SK-N-SH (cell line): ENCODE measurements at regions not wholly inside any gene's neighbourhood (a gene's known extent, or its start where the extent isn't known, plus 50 kb on each side); places are given as distances from the start of the nearest gene placed in this dataset.

Experiments
- EP300 ChIP-seq, 2 experiments: IDR thresholded peaks; 2 replicates each; pipeline versions ENCODE4 v1.4.0 to v1.6.1; 2012; ENCODE audit warnings: borderline replicate concordance in 1 of 2, low read depth in 1 of 2, low read length in 1 of 2
- FOSL2 ChIP-seq: IDR thresholded peaks from 2 replicates; pipeline ENCODE4 v1.4.0; 2012; ENCODE audit warnings: low read depth, mild to moderate bottlenecking, moderate library complexity, borderline replicate concordance
- GABPA ChIP-seq: IDR thresholded peaks from 2 replicates; pipeline ENCODE4 v1.4.0; 2012; ENCODE audit warnings: low read depth, mild to moderate bottlenecking
- MEF2A ChIP-seq: IDR thresholded peaks from 2 replicates; pipeline ENCODE4 v1.4.0; 2012; ENCODE audit warnings: low read depth, borderline replicate concordance
- NRF1 ChIP-seq: IDR thresholded peaks from 2 replicates; pipeline ENCODE4 v1.6.1; 2012; ENCODE audit warnings: low read depth, mild to moderate bottlenecking, low read length
- POLR2AphosphoS5 ChIP-seq: IDR thresholded peaks from 2 replicates; pipeline ENCODE4 v1.6.1; 2012; ENCODE audit warnings: low read depth, low read length
- RAD21 ChIP-seq: IDR thresholded peaks from 2 replicates; pipeline ENCODE4 v1.6.1; 2012; ENCODE audit warnings: mild to moderate bottlenecking, low read length
- RFX5 ChIP-seq: IDR thresholded peaks from 2 replicates; pipeline ENCODE4 v1.6.1; 2012; ENCODE audit warnings: mild to moderate bottlenecking, improper control_type of control experiment, low read length
- TF ChIP-seq, protein P1 (sequence below): fragments of 150-350 bp; IDR thresholded peaks from 2 replicates; pipeline ENCODE4 v1.6.1; 2017; ENCODE audit warnings: antibody characterized with exemption, low read length, low read depth, borderline replicate concordance
- TF ChIP-seq, protein P2 (sequence below): fragments of 200-600 bp; sonication (generic); IDR thresholded peaks from 2 replicates; pipeline ENCODE4 v1.6.1; 2017; ENCODE audit warnings: antibody characterized with exemption, mild to moderate bottlenecking, moderate library complexity
- TF ChIP-seq, protein P3 (sequence below): IDR thresholded peaks from 2 replicates; pipeline ENCODE4 v1.4.0; 2012; ENCODE audit warnings: low read depth, borderline replicate concordance
- TF ChIP-seq, protein P4 (sequence below): IDR thresholded peaks from 2 replicates; pipeline ENCODE4 v1.4.0; 2012; ENCODE audit warnings: low read depth

DNA sequence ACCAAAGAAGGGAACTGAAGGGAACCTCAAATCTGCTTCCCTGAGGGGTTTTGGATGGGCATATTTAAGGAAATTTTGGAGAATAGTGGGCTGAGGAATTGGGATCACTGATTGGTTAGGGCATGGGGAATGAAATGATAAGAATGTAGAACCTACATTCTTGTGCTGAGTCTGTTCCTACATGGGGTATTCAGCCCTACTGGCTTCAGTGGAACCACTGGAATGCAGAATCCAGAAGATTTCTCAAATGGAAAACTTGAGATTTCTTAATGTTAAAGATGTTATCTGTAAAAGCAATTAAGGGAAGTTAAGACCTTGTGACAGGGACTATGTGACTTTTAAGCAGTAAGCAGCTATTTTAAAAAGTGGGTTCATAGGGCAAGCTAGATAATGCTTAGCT lies 1062.4 kb downstream of the AGBL1 start:
- TF ChIP-seq FOSL2 = no peak
- TF ChIP-seq, protein P1, sequence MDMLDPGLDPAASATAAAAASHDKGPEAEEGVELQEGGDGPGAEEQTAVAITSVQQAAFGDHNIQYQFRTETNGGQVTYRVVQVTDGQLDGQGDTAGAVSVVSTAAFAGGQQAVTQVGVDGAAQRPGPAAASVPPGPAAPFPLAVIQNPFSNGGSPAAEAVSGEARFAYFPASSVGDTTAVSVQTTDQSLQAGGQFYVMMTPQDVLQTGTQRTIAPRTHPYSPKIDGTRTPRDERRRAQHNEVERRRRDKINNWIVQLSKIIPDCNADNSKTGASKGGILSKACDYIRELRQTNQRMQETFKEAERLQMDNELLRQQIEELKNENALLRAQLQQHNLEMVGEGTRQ = no peak
- TF ChIP-seq EP300 (IDR thresholded peaks at IDR 0.05; ENCODE audit: borderline replicate concordance in 1 of 2, low read depth in 1 of 2, low read length in 1 of 2) = no peak
- TF ChIP-seq, protein P2, sequence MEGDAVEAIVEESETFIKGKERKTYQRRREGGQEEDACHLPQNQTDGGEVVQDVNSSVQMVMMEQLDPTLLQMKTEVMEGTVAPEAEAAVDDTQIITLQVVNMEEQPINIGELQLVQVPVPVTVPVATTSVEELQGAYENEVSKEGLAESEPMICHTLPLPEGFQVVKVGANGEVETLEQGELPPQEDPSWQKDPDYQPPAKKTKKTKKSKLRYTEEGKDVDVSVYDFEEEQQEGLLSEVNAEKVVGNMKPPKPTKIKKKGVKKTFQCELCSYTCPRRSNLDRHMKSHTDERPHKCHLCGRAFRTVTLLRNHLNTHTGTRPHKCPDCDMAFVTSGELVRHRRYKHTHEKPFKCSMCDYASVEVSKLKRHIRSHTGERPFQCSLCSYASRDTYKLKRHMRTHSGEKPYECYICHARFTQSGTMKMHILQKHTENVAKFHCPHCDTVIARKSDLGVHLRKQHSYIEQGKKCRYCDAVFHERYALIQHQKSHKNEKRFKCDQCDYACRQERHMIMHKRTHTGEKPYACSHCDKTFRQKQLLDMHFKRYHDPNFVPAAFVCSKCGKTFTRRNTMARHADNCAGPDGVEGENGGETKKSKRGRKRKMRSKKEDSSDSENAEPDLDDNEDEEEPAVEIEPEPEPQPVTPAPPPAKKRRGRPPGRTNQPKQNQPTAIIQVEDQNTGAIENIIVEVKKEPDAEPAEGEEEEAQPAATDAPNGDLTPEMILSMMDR = no peak
- TF ChIP-seq MEF2A = no peak
- no peak for TF ChIP-seq RAD21
- TF ChIP-seq, protein P3, sequence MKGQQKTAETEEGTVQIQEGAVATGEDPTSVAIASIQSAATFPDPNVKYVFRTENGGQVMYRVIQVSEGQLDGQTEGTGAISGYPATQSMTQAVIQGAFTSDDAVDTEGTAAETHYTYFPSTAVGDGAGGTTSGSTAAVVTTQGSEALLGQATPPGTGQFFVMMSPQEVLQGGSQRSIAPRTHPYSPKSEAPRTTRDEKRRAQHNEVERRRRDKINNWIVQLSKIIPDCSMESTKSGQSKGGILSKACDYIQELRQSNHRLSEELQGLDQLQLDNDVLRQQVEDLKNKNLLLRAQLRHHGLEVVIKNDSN = no peak
- TF ChIP-seq GABPA = no peak
- no peak for TF ChIP-seq NRF1
- no peak for TF ChIP-seq POLR2AphosphoS5
- TF ChIP-seq, protein P4, sequence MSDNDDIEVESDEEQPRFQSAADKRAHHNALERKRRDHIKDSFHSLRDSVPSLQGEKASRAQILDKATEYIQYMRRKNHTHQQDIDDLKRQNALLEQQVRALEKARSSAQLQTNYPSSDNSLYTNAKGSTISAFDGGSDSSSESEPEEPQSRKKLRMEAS = no peak
- no peak for TF ChIP-seq RFX5
